GM18520 (cell line): ENCODE measurements at regions not wholly inside any gene's neighbourhood (a gene's known extent, or its start where the extent isn't known, plus 50 kb on each side); places are given as distances from the start of the nearest gene placed in this dataset.
"Not testable (repeated sequence)": the region's sequence is repeated elsewhere in the genome, so short reads cannot be mapped to it uniquely, and the experiment has no call there.

Experiments used
- ATAC-seq: cut with Tn5 transposase; IDR thresholded peaks from one replicate; pipeline ENCODE4 v1.9.1; 2021; ENCODE audit not compliant: unreplicated experiment

DNA sequence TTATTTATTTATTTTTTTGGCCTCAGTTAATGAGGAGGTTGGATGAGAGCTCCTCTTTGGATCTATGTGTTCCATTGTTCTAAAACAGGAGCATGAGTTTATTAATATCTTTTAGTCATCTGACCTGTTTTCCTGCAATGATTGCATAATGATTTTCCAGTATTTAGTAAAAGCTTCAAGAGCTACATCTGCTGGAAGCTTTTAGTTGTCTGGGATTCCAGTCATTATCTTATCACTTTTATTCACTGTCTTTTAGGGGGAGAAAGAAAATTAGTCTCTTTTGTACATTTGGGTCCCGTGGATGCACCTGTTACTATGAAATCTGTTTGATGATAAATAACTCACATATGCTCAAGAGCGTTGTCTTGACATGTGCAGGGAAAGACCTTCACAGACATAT lies 1270.0 kb downstream of the ROBO1 start:
- no peak for ATAC-seq

DNA sequence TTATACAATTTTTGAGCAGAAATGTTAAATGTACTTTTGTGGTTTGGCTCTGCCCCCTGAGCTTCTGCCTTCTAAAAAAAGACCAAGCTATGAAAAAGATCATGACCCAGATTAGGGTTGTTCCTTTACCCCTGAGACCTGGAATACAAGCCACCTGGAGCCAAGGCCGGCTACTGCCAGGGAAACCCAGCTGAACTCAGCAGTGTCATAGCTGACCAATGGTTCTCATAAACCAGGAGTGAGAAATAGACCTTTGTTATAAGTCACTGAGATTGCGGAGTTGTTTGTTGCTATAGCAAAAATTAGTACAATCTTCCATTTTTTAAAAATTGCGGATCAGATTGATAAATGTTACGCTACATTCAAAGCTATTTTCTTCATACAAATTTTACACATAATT lies 1261.7 kb downstream of the ROBO1 start:
- ATAC-seq = no peak

- no peak for ATAC-seq
Measured at GRCh38 chr3:78506581-78507195, 1261.1 kb downstream of the ROBO1 start.

DNA sequence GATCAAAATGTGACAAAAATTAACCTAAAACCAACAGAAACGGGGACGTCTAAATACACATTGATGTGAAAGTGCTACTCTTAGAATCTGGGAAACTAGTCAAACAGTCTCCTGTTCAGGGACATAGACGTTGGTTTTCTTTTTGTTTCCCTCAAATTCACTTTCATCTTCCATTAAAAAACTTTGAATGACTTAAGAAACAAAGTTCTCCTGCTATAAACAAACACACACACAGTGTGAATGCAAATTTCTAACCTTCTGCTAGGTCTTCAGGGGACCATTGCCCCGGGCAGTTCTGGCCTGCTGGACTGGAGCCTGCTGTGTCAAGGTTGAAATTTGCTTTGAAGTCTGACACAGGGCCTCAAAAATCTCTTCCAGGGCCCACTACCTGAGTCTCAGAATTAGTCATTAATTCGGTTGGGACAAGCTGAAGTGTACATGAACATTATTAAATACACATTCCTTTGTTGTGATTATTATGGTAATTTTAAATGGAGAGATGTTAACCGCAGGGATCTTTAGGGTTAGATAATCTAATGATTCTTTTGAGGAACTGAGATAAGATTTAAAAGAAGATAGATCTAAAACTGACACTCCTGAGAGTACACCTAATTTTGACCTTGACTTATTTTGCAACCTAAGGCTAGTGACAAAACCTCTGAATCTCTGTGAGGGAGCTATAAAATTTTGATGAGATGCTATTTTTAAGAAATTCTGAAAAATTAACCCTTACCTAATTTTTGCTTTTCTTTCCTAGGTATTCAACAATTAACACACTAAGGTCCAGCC lies 1260.4 kb downstream of the ROBO1 start:
- no peak for ATAC-seq

DNA sequence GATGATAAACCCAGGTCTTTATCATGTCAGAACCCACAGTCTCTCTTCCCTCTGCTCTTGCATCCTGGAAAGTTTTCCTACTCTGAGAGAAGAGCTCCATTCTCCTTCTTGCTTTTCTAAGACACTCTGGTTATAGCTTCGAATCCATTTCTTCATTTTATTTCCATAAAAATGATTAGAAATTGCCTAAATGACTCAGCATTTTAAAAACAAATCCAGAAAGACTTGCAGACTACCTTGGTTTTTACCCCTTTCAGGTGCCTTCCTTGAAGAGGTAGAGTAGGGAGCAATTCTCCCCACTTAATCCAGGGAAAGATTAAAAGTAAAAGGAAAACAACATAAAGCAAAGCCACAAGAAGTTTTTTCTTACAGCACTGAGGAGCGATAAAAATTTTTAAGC lies 1256.0 kb downstream of the ROBO1 start:
- no peak for ATAC-seq

DNA sequence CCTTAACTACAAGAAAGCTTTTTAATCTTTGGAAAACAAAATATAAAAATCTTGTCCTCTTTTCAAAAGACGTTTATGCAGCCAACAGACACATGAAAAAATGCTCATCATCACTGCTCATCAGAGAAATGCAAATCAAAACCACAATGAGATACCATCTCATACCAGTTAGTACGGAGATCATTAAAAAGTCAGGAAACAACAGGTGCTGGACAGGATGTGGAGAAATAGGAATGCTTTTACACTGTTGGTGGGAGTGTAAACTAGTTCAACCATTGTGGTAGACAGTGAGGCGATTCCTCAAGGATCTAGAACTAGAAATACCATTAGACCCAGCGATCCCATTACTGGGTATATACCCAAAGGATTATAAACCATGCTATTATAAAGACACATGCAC lies 1255.0 kb downstream of the ROBO1 start:
- ATAC-seq = not testable (repeated sequence)

DNA sequence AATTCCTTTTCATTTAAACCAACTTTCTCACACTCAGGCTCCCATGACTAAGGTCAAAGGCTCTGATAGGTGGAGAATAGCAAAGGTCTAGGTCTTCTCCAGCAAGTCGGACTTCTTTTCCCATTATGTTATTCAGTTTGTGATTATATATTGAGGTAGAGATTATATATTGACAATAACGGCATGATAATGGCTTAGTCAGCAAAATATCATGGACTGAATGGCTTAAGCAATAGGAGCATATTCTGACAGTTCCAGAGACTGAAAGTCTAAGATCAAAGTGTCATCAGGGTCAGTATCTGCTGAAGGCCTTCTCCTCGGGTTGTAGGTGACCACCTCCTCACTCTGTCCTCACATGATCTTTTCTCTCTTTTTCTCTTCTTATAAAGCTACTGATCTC lies 1251.4 kb downstream of the ROBO1 start:
- ATAC-seq = no peak

DNA sequence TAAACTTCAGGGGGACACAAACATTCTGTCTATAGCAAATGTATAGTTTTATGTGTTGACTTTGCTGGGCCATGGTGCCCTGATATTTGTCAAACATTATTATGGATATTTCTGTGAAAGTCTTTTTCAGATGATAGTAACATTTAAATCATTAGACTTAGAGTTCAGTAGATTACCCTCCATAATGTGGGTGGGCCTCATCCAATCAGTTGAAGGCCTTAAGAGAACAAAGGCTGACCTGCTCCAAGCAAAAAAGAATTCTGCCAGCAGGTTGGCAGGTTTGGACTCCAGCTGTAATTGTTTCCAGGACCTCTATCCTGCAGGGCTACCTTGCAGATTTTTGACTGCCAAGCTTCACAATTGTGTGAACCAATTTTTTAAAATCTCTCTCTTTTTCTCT lies 1250.9 kb downstream of the ROBO1 start:
- no peak for ATAC-seq

DNA sequence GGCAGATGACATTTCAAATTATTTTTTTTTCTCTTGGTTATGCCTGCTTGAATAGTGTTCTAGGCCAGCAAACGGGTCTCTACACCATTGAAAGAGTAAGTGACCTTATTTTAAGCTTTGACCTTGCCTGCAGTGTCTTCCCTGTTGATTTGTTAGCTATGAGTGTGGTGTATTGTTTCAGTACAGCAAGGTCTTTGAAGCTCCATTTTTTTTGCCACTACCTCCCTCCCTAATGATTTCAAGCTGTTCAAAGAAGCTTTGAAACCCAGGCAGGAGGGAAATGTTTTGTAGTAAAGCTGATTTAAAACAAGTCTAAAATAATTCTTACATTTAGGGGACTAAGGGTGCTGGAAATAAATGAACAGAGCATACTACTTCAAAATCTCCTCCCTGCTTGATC lies 1249.8 kb downstream of the ROBO1 start:
- ATAC-seq = no peak

GRCh38 chr3:78519281-78519680 lies 1248.5 kb downstream of the ROBO1 start:
- ATAC-seq = no peak

DNA sequence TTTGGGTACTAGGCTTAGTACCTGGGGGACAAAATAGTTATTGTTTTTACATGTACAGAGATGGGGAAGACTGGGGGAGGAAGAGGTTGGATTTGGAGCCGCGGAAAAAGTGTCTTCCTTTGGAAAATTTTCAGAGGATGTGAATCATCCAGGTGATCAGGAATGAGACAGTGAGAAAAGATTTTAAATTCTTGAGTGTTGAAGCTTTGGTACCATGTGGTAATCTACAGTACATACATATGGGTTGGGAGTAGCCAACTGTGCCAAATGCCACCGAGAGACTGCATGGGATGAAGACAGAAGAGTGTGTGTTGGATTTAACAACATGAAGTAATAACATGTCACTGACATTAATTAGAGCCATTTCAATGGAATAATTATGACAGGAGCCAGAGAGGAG lies 1238.2 kb downstream of the ROBO1 start:
- no peak for ATAC-seq

GRCh38 chr3:78540485-78540884 lies 1227.3 kb downstream of the ROBO1 start:
- ATAC-seq = no peak

DNA sequence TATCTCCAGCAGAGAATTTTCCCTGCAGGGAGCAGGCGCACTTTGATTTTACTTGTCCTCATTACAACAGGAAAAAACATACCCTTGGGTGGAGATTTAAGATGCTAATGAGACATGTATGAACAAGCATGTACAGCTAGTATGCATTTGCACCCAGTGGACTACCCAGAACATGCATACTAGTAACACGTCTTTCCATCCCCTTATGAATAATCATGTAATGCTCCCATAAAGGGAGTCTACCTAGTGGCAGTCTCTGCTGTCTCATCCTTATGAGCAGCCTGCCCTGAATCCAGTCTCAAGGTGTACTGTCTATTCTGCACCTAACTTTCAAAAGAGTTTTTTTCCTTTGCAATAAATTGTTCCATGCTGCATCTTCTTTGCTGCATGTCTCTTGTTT lies 1222.0 kb downstream of the ROBO1 start:
- ATAC-seq = no peak
